Keratinocyte (primary cell): ENCODE measurements at regions not wholly inside any gene's neighbourhood (a gene's known extent, or its start where the extent isn't known, plus 50 kb on each side); places are given as distances from the start of the nearest gene placed in this dataset.

Experiments used
- DNase-seq: peaks from one replicate; pipeline ENCODE4 v3.0.0-alpha.2; 2011; ENCODE audit warnings: low read depth, missing footprints, low spot score
- FAIRE-seq: peaks from 2 replicates; lab custom pipeline; 2011; peaks lifted over from hg19 to GRCh38; lab: Jason Lieb, UNC
- H2AFZ ChIP-seq: 2 replicates; pipeline ENCODE4 v1.6.0; 2012; ENCODE audit warnings: low read length, control low read depth, inconsistent platforms; ENCODE audit not compliant: control insufficient read depth
- H3K27ac ChIP-seq: 2 replicates; pipeline ENCODE4 v1.5.1; 2011; ENCODE audit warnings: low read length; ENCODE audit not compliant: control insufficient read depth, insufficient read depth
- H3K27me3 ChIP-seq: 3 replicates; pipeline ENCODE4 v1.6.0; 2011; ENCODE audit warnings: low read length; ENCODE audit not compliant: control insufficient read depth, insufficient read depth; ENCODE audit errors: extremely low read depth
- H3K36me3 ChIP-seq, 2 experiments: 2 replicates in 1 of 2; 3 replicates in 1 of 2; pipeline ENCODE4 v1.5.1; 2011; ENCODE audit warnings: low read length in 2 of 2, mild to moderate bottlenecking in 1 of 2; ENCODE audit not compliant: control insufficient read depth in 2 of 2, insufficient read depth in 2 of 2; ENCODE audit errors: extremely low read depth in 1 of 2
- H3K4me1 ChIP-seq: 3 replicates; pipeline ENCODE4 v1.5.1; 2011; ENCODE audit warnings: low read length; ENCODE audit not compliant: control insufficient read depth, insufficient read depth; ENCODE audit errors: extremely low read depth
- H3K4me2 ChIP-seq: 3 replicates; pipeline ENCODE4 v1.6.0; 2011; ENCODE audit warnings: low read depth, low read length; ENCODE audit not compliant: control insufficient read depth, insufficient read depth; ENCODE audit errors: extremely low read depth
- H3K4me3 ChIP-seq, 3 experiments: fragments of 200-600 bp in 1 of 3; sonication (generic) in 1 of 3; 2 replicates in 2 of 3; 3 replicates in 1 of 3; pipeline ENCODE4 v1.5.1; 2011 to 2016; ENCODE audit warnings: low read length in 3 of 3, mild to moderate bottlenecking in 3 of 3, control low read depth in 2 of 3, inconsistent platforms in 1 of 3, low read depth in 1 of 3, mixed read lengths in 1 of 3, mixed run types in 1 of 3, moderate library complexity in 1 of 3; ENCODE audit not compliant: control insufficient read depth in 2 of 3, insufficient read depth in 2 of 3; ENCODE audit errors: extremely low read depth in 1 of 3
- H3K79me2 ChIP-seq: 2 replicates; pipeline ENCODE4 v1.6.0; 2012; ENCODE audit warnings: low read length; ENCODE audit not compliant: control insufficient read depth, insufficient read depth
- H3K9ac ChIP-seq: 3 replicates; pipeline ENCODE4 v1.6.0; 2011; ENCODE audit warnings: low read length; ENCODE audit not compliant: control insufficient read depth, insufficient read depth; ENCODE audit errors: extremely low read depth
- H3K9me1 ChIP-seq: 3 replicates; pipeline ENCODE4 v1.6.0; 2011; ENCODE audit warnings: low read length; ENCODE audit not compliant: control insufficient read depth, insufficient read depth; ENCODE audit errors: extremely low read depth
- H3K9me3 ChIP-seq: 2 replicates; pipeline ENCODE4 v1.5.1; 2012; ENCODE audit warnings: low read depth, low read length; ENCODE audit not compliant: control insufficient read depth
- H4K20me1 ChIP-seq: 3 replicates; pipeline ENCODE4 v1.6.0; 2011; ENCODE audit warnings: low read length; ENCODE audit not compliant: control insufficient read depth, insufficient read depth; ENCODE audit errors: extremely low read depth
- EZH2 ChIP-seq: IDR thresholded peaks from one replicate; pipeline ENCODE4 v1.6.1; 2012; ENCODE audit warnings: inconsistent platforms, mild to moderate bottlenecking, low read length, moderate library complexity
- dilution Hi-C: fragments of 300-500 bp; cut with MboI; formaldehyde crosslinking; loops from one replicate; pipeline ENCODE4 v1.7.0; 2020; ENCODE audit warnings: low sequenced_read_pairs; ENCODE audit not compliant: extremely low pct_ligation_motif_present
- TF ChIP-seq, protein P1 (sequence below), 3 experiments: IDR thresholded peaks in 1 of 3; conservative IDR thresholded peaks in 1 of 3; optimal IDR thresholded peaks in 1 of 3; 2 replicates in 2 of 3; 3 replicates in 1 of 3; pipeline versions ENCODE3 to v1.5.1; 2011; ENCODE audit warnings: low read length in 3 of 3, mild to moderate bottlenecking in 3 of 3, moderate library complexity in 2 of 3, control low read depth in 1 of 3, inconsistent platforms in 1 of 3; ENCODE audit not compliant: insufficient read depth in 2 of 3; ENCODE audit errors: extremely low read depth in 1 of 3

DNA sequence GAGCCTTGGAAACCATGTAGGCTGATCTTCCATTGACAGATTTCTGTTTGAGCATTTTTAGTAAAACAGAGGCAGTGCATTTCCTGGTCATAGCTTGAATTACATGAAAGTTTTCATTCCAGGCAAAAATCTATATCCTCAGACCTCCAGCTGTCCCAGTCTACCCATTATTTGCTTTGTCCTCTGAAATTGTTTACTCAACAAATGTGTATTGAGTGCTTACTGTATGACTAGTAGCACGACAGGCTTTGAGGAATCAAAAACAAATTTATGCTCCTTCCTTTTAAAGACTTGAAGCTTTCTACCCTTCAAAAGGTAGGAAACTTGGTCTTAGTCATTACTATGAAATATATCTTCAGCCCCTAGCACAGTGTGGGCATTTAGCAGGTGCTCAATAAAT lies 307.9 kb upstream of the IGFBP7 start:
- no peaks in the 10 kb centered on the region for H3K79me2 ChIP-seq
- H3K9ac ChIP-seq = no peak overlapping the region
- FAIRE-seq (no peak), DNase-seq (no peak)
- H3K27me3 ChIP-seq = no peaks in the 10 kb centered on the region
- H3K4me3 ChIP-seq = no peak overlapping the region
- dilution Hi-C loops = no loop called here
- no peak overlapping the region for H3K27ac ChIP-seq
- no peak overlapping the region for H2AFZ ChIP-seq
- H3K36me3 ChIP-seq = no peaks in the 10 kb centered on the region
- H4K20me1 ChIP-seq = no peaks in the 10 kb centered on the region
- TF ChIP-seq, protein P1, sequence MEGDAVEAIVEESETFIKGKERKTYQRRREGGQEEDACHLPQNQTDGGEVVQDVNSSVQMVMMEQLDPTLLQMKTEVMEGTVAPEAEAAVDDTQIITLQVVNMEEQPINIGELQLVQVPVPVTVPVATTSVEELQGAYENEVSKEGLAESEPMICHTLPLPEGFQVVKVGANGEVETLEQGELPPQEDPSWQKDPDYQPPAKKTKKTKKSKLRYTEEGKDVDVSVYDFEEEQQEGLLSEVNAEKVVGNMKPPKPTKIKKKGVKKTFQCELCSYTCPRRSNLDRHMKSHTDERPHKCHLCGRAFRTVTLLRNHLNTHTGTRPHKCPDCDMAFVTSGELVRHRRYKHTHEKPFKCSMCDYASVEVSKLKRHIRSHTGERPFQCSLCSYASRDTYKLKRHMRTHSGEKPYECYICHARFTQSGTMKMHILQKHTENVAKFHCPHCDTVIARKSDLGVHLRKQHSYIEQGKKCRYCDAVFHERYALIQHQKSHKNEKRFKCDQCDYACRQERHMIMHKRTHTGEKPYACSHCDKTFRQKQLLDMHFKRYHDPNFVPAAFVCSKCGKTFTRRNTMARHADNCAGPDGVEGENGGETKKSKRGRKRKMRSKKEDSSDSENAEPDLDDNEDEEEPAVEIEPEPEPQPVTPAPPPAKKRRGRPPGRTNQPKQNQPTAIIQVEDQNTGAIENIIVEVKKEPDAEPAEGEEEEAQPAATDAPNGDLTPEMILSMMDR (optimal IDR thresholded peaks at IDR 0.05 in 1 of 3, IDR thresholded peaks at IDR 0.05 in 1 of 3, conservative IDR thresholded peaks at IDR 0.05 in 1 of 3; ENCODE audit: extremely low read depth in 1 of 3, insufficient read depth in 2 of 3, low read length in 3 of 3) = no peak
- TF ChIP-seq EZH2 = no peak
- no peaks in the 10 kb centered on the region for H3K4me1 ChIP-seq
- no peaks in the 10 kb centered on the region for H3K9me1 ChIP-seq
- no peaks in the 10 kb centered on the region for H3K9me3 ChIP-seq
- H3K4me2 ChIP-seq = no peak overlapping the region

DNA sequence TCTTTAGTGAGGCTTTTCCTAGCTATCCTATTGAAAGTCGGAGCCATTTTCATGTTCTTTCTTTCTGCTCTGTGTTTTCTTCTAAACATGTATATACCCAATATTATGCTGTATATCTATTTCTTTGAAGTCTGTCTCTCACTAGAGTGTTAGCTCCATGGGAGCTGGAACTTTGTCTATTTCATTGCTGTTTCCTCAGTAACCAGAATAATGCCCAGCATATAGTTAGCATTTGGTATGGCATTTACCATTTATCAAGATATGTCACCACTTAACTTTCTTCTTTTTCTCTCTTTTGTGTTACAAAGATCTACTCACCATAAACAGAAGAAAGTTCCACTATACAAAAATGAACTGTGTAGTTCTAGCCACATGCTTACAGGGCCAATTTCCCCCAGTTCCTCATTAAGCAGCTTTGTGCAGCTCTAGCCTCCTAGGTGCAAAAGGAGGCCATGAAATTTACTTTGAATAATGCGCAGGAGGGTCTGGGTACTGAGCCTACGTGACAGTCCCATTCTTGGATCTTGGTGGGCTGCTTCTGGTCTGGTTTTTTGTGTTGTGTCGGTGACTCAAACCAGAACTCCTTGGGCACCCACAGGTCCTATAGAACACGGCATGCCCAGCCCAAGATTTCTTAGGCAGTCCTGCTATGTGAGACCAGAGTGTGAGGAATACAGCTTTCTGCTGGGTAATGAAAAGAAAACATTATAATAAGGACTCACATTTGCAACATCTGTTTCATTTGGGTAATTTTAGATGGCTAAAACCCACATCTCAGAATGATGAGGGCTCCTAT lies 302.3 kb upstream of the IGFBP7 start:
- Histone ChIP-seq H3K4me3 (no peak overlapping the region), H3K9me3 (no peaks in the 10 kb centered on the region), H3K36me3 (no peaks in the 10 kb centered on the region), H3K4me1 (no peaks in the 10 kb centered on the region), H3K27me3 (no peaks in the 10 kb centered on the region), H3K9ac (no peak overlapping the region), H2AFZ (no peak overlapping the region), H3K27ac (no peak overlapping the region), H3K4me2 (no peak overlapping the region), H3K79me2 (no peaks in the 10 kb centered on the region), H3K9me1 (no peaks in the 10 kb centered on the region), H4K20me1 (no peaks in the 10 kb centered on the region)
- dilution Hi-C loops = no loop called here
- TF ChIP-seq, protein P1 (optimal IDR thresholded peaks at IDR 0.05 in 1 of 3, IDR thresholded peaks at IDR 0.05 in 1 of 3, conservative IDR thresholded peaks at IDR 0.05 in 1 of 3; ENCODE audit: extremely low read depth in 1 of 3, insufficient read depth in 2 of 3, low read length in 3 of 3) = no peak
- TF ChIP-seq EZH2 = no peak
- DNase-seq = no peak
- FAIRE-seq = no peak
